Neural cell (in vitro differentiated cells): ENCODE measurements at regions not wholly inside any gene's neighbourhood (a gene's known extent, or its start where the extent isn't known, plus 50 kb on each side); places are given as distances from the start of the nearest gene placed in this dataset.

Source experiments
- CTCF ChIP-seq: fragments of 450-650 bp; IDR thresholded peaks from 2 replicates; pipeline ENCODE4 v1.5.1; 2014; ENCODE audit warnings: antibody characterized with exemption, mild to moderate bottlenecking, moderate library complexity; ENCODE audit not compliant: poor library complexity, severe bottlenecking
- EP300 ChIP-seq: fragments of 450-650 bp; conservative IDR thresholded peaks from 2 replicates; pipeline ENCODE4 v1.6.1; 2014; ENCODE audit warnings: antibody characterized with exemption, mild to moderate bottlenecking, moderate library complexity; ENCODE audit not compliant: poor library complexity, severe bottlenecking
- EZH2 ChIP-seq: fragments of 200-600, 300-800 bp; shearing (Covaris generic), sonication (generic); IDR thresholded peaks from 2 replicates; pipeline ENCODE4 v1.6.1; 2014; ENCODE audit warnings: antibody characterized with exemption, low read length, borderline replicate concordance, mild to moderate bottlenecking; ENCODE audit not compliant: insufficient read depth, poor library complexity, severe bottlenecking
- REST ChIP-seq: IDR thresholded peaks from 2 replicates; pipeline ENCODE4 v1.6.1; 2012; ENCODE audit warnings: borderline replicate concordance

GRCh38 chr3:116586285-116586944, 123.2 kb upstream of the TUSC7 start:
- TF ChIP-seq CTCF (no peak), EP300 (peak; percentile 91), REST (peak; percentile 17), EZH2 (no peak)
